GM18867 (cell line): ENCODE measurements at regions not wholly inside any gene's neighbourhood (a gene's known extent, or its start where the extent isn't known, plus 50 kb on each side); places are given as distances from the start of the nearest gene placed in this dataset.

Experiments
- ATAC-seq: cut with Tn5 transposase; IDR thresholded peaks from one replicate; pipeline ENCODE4 v1.9.1; 2021; ENCODE audit warnings: mild to moderate bottlenecking, moderate library complexity; ENCODE audit not compliant: unreplicated experiment

DNA sequence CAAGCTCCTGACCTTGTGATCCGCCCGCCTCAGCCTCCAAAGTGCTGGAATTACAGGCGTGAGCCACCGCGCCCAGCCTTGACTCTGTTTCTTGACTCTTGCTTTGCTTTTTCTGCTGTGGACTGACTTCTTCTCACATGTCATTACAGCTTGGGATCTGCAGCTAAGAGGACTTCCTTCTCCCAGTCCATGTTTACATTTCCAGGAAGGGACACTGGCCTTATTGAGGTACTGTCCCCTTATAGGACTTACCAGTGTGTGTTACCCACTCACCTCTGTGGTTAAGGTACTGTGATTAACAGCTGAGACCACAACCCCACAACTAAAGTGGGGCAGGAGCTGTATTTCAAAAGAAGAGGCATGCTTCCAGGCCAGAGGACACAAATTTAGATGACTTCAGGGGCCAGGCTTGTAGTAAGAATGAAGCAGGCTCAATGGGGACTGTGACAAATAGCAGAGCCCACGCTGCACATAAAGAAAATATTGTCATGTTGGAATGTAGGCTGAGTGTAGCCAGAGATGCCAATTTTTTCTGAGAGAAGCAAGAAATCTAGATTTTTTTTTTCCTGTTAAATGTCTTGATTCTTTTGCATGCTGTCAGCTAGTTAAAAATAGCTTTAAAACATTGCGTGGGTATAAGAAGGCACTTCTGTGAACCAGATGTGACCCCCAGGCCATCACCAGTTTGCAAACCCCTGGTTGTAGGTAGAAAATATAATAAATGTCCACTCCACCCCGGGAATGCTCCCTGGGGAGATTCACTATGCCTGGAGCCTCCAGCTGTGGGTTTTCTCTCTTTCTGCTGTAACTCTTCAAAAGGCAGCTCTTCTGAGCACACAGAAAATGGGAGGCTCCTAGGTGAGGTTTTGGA, 75.0 kb downstream of the PTPDC1 start:
- no peak for ATAC-seq

DNA sequence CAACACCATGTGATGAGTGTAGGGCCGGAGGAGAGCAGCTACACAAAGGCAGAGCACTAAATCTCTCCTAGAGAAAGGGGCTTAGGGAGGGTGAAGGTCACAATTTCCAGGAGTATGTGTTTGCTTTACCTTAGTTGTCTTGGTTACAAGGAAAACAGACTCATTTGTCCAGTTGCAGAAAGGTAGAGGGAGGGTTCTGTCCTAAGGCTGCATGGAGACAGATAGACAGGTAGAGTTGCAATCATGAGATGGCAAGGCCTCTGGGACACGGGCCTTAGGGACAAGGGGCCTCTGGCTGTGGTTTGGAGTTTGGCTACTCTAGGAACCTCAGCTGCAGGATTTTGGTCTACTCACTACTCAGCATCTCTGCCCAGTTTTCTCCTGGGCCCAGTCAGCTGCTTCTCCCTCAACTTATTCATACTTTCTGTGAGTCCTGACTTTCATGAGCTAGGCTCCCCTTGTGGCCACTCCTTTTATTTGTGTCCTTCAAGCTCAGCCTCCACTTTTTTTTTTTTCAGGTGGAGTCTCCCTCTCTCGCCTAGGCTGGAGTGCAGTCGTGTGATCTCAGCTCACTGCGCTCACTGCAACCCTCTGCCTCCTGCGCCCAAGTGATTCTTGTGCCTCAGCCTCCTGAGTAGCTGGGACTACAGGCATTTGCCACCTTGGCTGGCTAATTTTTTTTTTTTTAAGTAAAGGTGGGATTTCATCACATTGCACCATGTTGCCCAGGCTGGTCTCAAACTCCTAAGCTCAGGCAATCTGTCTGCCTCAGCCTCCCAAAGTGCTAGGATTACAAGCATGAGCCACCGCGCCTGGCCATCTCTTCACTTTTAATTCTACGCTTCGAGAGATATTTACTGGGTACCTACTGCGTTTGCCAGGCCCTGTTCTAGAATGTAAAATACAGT, 76.6 kb downstream of the PTPDC1 start:
- no peak for ATAC-seq

DNA sequence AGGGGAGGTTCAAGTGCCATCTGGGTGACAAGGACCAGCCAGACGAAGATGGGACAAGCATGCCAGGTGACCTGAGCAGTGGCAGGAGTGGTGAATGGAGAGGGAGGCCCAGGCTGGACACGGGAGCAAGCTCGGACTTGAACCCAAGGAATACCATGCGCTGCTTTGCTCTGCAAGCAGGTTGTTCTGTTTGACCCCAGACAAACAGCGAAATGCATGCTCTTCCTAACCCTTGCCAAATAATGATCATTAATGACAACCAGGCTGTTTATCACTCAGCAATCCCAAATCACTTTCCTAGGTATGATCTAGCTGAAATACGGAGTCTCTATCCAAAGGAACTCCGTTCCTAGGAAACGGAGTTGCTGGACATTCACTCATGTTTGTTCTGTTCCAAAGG, 77.4 kb downstream of the PTPDC1 start:
- no peak for ATAC-seq

DNA sequence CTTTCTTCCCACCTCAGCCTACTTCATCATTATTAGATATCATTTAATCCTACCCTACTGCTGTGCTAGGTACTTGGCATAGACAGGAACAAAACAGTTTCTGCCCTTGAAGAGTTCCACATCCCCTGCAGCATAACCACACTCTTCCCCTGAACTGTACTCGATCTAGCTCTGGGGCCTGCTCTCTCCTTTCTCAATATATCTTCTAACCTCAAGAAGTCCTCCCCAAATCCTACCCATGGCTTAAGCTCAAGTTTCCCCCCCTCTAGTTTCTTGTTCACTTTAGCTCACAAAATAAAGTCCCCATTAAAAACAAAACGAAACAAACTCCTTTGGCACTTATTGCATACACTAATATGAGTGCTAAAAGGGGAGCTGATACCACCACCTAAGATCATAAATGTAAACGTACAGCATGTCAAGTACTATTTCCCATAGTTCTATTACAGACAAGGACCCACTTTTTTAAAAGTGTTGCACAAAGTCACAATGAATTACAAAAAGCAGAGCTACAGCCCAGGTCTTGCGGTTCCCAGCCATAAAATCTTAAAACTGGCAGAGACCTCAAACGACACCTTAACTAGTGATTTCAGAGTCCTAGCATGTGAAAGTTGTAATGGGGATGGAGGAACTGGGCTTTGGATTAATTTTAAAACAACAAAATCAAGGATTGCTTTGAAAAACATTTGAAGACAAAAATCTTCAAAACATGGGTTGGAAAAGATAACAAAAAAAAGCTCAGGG, 80.7 kb downstream of the PTPDC1 start:
- no peak for ATAC-seq

DNA sequence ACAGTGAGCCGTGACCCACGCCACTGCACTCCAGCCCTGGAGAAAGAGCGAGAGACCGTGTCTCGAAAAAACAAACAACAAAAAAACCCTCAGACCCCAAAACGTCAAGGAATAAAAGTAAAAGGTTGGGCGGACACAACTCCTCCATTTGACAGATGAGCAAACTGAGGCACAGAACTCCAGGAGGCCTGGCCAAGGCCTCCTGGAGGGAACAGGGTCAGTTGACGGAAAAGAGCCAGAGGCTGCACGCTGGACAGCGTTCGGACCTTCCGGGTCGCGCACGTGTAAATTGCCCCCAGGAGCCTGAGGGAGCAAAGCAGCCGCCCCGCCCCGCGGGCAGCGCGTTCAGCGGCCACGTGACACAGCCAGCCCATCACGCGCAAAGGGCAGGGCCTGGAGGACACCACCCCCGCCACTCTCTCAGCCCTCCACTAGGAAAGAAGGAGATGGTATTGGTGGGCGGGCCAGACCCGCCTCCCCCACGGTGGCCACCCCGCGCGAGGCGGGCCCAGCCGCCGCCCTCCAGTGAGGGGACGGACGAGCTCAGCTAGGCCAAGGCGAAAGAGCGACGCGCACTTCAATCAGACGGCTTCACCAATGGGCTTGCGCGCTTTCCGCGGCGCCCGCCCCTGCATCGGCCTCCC, 81.5 kb downstream of the PTPDC1 start:
- ATAC-seq: peak; percentile 89

DNA sequence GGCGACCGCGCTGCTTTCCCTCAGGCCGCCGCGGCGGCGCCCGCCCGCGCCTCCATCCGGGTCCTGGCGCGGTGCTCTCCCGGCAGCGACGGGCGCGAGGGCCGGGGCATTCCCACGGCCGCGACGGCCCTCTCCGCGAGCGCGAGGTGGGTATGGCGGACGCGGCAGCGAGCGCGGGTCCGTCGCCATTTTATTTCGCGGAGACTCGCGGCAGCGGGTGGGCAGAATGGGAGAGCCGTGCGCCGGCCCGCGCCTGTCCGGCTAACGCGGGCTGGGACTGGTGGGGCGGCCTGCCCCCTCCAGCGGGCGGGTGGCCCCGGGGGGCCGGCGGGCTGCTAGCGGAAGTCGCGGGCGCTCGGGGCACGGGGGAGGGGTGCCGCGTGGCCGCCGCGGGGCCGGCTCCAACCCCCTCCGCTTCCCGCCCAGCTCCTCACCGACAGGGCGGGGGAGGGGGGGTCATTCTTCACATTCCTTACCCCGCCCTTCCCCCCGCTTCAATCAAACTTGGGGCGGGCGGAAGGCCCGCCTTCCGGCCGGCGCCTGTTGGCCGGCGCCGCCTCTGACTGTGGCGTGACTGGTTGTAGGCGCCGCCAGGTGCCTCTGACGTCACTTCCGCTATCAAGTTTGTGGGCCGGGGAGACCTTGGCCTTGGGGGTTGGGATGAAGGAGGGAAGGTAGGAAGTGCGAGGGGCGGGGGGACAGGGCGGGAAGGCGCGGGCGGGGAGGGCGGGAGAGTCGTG, 82.1 kb downstream of the PTPDC1 start:
- ATAC-seq: peak; percentile 66

DNA sequence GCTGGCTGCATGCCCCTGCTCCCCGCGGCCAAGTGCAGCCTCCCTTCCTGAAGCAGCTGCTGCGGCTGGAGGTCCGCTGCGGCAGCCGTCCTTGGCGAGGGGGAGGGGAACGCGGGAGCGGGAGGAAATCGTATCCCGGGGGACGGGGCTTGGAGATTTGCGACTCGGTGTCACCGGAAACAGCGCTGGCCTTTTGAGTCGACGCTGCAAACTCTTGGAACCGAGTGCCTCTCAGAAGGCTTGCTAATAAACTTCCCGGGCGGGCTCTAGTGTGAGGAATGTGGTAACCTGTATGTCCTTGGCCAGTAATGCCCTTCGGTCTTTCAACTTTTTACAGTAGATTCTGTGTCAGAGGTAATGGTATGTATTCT, 82.7 kb downstream of the PTPDC1 start:
- no peak for ATAC-seq

DNA sequence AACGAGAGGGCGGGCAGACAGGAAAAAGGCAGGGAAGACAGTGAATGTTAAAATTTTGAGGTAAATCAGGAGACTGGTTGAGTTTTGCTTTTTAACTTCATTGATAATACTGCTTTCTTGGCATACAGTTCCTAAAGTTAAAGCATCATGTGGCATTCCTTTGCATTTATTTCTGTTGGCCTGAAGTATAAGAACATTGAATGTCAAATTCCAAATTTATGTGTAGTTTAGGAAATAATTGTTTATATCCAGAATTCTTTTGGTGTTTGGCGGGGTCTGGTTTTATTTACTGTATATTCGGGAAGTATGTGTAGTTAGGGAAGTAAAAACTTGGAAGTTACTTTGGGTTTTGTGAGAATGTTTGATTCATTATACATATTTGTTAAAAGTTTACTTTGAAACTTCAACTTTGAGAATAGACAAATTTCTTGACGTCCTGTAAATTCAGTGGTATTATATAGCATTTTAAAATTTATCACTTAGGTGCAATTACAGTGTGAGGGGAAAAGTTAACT, 83.2 kb downstream of the PTPDC1 start:
- no peak for ATAC-seq

DNA sequence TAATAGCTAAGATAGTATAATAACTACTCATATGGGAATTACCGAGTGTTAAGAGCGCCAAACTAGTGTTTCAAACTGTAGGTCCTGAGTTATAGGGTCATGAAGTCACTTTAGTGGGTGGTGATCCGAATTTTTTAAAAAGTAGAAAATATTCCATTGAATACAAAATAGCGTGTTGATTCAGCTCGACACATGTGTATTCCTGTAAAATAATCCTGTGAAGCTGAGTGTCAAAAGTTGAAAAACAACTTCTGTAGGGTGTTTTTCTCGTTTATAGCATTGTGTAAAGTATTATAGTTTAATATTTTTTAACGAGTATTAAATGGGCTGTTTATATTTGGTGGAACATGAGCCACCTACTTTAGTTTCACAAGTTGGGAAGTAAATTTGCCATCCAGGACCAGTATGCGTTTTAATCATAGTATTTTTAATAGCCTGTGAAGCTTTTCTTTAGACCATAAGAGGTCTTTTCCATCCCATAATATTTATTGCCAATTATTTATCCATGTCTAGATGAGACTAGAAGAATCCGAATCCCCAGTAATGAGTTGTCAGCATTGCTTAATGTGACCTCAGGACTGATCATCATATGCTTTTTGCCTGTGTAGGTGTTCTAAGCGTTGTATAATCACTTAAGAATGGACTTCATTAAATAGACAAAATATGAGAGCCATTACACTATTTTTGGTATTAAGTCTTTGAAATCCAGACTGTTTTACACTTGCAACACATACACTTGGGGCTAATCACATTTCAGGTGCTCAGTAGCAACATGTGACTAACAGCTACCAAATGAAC, 84.1 kb downstream of the PTPDC1 start:
- no peak for ATAC-seq

DNA sequence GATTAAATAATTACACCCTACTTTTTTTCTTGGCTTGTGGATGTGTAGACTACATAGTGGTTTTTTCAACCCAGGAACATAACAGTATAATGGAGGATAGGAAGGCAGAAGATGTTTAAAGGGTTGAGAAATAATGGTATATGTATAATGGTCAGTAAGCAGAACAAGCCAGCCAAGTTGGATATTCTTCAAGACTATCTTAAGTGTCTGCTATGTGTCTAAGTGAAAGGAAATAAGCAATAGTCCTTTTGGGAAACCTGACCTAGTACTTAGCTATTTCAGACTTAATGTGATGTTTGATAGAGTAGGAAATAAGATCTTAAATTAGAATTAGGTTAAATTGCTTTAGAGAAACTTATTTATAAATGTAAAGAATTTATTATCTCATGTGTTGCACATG, 85.7 kb downstream of the PTPDC1 start:
- no peak for ATAC-seq

DNA sequence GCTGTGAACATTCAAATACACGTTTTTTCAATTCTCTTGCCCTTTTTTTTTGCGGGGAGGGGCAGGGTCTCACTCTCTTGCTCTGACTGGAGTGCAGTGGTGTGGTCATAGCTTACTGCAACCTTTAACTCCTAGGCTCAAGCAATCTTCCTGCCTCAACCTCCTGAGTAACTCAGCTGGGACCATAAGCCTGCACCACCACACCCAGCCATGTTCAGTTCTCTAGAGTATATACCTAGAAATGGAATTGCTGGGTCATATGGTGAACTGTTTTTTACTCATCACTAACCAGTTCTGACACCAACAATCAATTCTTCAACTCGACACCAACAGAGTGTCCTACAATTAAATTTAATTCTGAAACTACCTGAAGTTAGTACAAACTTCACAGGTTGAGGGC, 85.5 kb upstream of the ZNF169 start:
- ATAC-seq: no peak

DNA sequence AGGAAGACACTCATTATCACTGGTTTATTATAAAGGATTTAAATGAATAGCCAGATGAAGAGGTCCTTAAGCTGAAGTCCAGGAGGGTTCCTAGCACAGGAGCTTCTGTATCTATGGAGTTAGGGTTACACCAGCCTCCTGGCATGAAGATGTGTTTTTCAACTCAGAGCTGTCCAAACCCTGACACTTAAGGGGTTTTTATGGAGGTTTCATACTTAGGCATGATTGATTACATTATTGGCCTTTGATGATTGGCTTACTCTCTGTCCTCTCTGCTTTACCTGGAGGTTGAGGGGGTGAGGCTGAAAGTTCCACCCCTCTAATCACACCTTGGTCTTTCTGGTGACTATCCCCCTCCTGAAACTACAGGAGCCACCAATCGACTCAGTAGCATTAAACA, 84.9 kb upstream of the ZNF169 start:
- ATAC-seq: no peak

DNA sequence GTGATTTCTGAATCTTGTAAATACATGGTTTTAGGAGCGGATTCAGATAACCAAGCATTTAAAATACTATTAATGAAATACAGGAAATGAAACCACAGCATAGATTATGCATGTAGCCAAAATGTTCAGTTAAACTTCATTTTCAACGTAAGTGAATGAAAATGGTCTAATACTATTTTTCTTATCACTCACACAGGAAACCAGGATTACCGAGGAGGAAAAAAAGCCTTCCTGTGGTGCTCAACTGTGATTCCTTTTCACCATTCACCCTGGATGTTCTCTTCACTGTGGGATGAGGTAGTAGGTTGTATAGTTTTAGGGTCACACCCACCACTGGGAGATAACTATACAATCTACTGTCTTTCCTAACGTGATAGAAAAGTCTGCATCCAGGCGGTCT, 83.4 kb upstream of the ZNF169 start:
- ATAC-seq: no peak

DNA sequence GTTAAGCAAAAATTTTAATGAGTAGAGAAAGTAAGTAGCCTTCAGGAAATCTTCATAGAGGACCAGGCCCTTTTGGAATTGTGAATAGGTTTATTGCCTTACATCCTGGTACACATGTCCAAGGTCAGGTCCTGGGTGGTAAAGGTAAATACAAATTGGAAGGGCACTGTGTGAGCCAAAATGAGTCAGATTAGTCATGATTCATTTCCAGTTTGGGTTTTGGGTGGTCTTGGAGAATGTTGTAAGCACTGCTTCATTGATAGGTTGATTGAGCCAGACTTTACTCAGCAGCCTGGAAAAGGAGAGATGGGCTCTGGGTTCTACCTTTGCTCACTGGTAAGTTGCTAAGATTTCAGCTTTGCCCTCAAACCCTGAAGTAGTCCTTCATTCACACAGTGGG, 82.5 kb upstream of the ZNF169 start:
- ATAC-seq: no peak

DNA sequence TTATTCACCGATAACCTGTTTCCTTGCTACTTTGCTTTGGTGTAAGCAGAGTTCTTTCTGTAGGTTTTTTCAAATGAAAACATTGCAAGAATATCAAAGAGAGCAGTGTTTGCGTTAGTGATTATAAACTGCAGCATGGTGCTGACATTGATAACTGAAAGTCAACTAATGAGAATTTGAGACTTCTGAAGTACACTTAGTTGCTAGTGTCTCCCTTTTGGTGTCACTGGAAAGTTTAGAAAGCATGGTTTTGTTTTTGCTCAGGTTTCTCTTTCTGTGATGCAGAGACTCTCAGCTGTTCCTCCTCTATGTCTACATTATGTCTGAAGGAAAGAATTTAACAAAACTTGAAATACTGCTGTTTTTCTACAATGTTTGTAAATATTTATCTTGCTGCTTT, 80.2 kb upstream of the ZNF169 start:
- peak; percentile 82 for ATAC-seq

DNA sequence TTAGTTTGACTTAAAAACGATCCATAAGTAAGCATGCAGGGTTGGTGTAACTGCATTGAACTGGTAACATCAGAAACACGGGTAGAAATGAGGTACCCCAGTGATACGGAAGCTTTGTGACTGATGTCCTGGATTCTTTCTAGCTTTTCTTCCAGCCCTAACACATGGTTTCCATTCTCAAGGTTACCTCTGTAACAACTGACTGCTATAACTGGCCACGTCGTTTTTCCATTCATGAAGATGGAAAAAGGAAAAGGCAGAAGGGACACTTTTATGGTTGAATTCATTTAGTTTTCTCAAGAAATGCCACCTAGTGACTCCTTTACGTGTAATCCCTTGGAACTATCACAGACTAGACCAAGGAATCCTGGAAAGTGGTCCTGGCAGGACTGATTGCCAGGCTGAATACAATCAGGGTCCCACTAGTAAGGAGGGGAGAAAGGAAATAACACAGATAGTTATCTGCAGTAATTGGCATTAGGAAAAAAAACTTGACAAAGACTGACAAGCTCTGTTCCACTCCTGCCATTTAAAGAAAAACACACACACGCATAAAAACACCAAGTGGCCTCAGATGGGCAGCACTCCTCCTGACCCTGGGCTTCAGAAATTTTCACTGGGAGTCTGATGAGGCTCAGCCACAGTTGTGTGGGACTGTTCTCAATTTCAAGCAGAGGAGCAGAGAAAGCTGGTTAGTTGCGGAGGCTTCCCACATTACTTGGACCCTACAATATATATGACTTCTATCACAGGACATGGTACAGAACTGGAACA, 77.5 kb upstream of the ZNF169 start:
- no peak for ATAC-seq

DNA sequence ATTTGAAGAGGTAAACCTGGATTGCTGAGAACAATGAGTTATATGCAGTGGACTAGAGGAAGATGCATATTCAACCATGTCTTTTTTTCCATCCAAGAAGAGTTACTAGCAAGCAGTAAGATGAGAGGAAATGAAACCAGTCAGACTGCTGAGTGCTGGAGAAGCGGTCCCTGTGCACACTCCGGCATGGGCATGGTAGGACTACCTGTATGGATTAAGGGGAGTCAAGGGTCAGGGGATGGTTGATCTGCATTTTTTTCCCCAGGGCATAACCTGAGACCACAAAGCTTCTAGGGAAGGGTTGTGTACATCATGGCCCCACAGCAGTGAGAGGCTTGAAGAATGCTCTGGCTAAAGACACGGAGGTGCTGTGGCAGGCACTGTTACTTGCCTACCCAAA, 76.6 kb upstream of the ZNF169 start:
- no peak for ATAC-seq

DNA sequence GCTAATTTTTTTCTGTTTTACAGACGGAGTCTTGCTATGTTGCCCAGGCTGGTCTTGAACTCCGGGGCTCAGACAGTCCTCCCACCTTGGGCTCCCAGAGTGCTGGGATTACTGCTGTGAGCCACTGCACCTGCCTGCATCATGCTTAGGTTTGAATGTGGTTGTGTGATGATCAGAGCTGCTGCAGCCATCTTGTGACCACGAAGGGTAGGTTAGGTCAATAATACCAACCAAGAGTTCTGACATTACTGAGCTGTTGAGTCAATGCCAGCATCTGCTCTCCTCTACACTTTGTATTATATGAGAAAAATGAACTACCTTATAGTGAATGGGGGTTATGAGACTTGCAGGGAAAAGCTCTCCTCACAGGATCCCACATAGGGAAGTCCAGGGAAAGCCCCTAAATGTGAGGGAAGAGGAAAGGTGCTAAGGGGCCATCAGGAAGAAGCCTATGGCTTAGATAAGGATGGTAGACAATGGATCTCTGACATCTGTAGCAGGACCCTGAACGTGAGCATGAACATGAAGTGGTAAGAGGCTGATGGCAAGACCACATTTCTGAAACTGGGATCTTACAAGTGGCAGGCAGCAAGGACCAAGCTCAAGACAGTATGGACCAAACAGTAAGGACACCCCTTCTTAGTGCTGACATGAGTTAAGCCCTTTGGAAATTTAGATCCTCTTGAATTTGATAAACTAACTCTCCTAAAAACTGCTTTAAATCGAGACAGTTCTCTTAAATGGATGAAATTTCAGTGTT, 75.7 kb upstream of the ZNF169 start:
- ATAC-seq: no peak
